Heart left ventricle (tissue), 13 donors: ENCODE measurements at regions not wholly inside any gene's neighbourhood (a gene's known extent, or its start where the extent isn't known, plus 50 kb on each side); places are given as distances from the start of the nearest gene placed in this dataset.

ENCODE experiments used
- CTCF ChIP-seq, 12 donors: fragments of 200-600 bp; sonication (generic) in 4 of 12; IDR thresholded peaks; one replicate each; pipeline versions ENCODE4 v1.5.0 to v1.8.0; 2018 to 2022; ENCODE audit warnings: antibody characterized with exemption in 12 of 12, mild to moderate bottlenecking in 5 of 12
- POLR2A ChIP-seq, 2 donors: fragments of 450-650 bp; IDR thresholded peaks; one replicate each; pipeline ENCODE4 v1.6.1; 2017; ENCODE audit warnings: antibody characterized with exemption in 2 of 2, mild to moderate bottlenecking in 2 of 2, moderate library complexity in 2 of 2
- donor health status: ischemic (EF 13 %, LVEDD 7.1; RV severe dilation, severe dysfunction).
- donor health status: DM: no; HTN: yes; CAD: no.
- donor health status: DM: no; HTN: no; CAD: no.
- donor health status: ischemic (EF 25% LVEDD 6.9; RV normal size, moderate dysfunction).
- donor health status: ischemic (EF 25% LVEDD 5.7; RV mildly dilated, moderate dysfunction).
- donor health status: ischemic (EF 35%, LVEDD 5.7; RV mildly dilated, moderate dysfunction).
- donor health status: nonischemic (EF 11% LVEDD 7.7; RV severe dilation, severe dysfunction).
- donor health status: DM: yes; HTN: yes; CAD: no.
- donor health status: PGD.
- donor health status: ischemic (EF 29% LVEDD 5.4; RV normal size, mild dysfunction).
- donor health status: nonischemic (EF 23%, LVEDD 6.1; RV moderate dilation, normal function).

GRCh38 chr11:116536416-116536815 is 236.4 kb downstream of the BUD13 start:
- no peak for TF ChIP-seq POLR2A (IDR thresholded peaks at IDR 0.05)
- no peak for TF ChIP-seq CTCF (IDR thresholded peaks at IDR 0.05)
